ENCODE measurements at regions not wholly inside any gene's neighbourhood (a gene's known extent, or its start where the extent isn't known, plus 50 kb on each side); places are given as distances from the start of the nearest gene placed in this dataset.

GRCh38 chr13:109672545-109672944, 113.8 kb downstream of the IRS2 start:
- no peak for TF ChIP-seq CTCF (IDR thresholded peaks at IDR 0.05; ENCODE audit: borderline replicate concordance, extremely low read depth, low read length, poor library complexity, severe bottlenecking)
- no peak for TF ChIP-seq EZH2 (IDR thresholded peaks at IDR 0.05; ENCODE audit: borderline replicate concordance, low read depth, low read length, severe bottlenecking)

All from DND-41 (cell line).